LNCaP clone FGC (cell line): ENCODE measurements at regions not wholly inside any gene's neighbourhood (a gene's known extent, or its start where the extent isn't known, plus 50 kb on each side); places are given as distances from the start of the nearest gene placed in this dataset.

Experiments used
- DNase-seq: peaks from one replicate; pipeline ENCODE4 v3.0.0-alpha.2; 2011; ENCODE audit warnings: low read depth
- H3K4me3 ChIP-seq: 2 replicates; pipeline ENCODE4 v1.5.1; 2011; ENCODE audit warnings: mild to moderate bottlenecking, low read depth, low read length, control low read depth
- CTCF ChIP-seq: IDR thresholded peaks from 2 replicates; pipeline ENCODE4 v1.5.1; 2012; ENCODE audit warnings: mild to moderate bottlenecking; ENCODE audit not compliant: control insufficient read depth, insufficient read depth; ENCODE audit errors: extremely low read depth

DNA sequence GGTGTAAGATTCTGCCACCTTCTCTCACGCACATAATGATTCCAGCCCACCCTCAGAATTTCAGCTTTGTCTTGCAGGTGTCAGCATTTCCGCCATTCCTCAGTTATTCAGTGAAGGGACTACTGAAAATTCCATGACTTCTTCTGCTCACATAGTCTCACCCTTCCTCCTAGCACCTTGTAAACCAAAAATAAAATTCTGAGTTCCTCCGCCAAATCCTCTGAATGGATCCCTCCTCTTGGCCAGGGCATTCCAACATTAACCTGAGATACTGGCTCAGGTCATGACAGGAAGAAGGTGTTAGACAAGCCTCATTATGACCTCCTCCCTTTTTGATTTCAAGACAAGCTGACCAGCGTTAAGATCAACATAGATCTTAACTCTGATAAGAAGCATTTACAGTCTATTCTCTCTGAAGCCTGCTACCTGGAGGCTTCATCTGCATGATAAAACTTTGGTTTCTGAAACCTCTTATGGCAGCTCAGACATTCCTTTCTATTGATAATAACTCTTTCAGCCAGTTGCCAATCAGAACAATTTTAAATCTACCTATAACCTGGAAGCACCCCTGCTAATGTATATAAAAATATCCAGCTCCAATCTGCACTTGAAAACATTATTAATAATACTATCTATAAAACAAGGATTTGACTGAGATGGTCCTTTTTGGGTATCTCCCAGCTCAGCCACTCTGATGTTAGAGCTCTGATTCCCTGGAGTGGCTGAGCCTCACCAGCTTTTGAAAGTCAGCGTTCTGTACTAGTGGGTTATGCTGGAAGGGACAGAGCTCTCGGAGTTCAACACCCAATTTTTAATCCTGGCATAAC, 136.4 kb upstream of the APCDD1 start:
- TF ChIP-seq CTCF: no peak
- DNase-seq: no peak
- H3K4me3 ChIP-seq: no peak overlapping the region

DNA sequence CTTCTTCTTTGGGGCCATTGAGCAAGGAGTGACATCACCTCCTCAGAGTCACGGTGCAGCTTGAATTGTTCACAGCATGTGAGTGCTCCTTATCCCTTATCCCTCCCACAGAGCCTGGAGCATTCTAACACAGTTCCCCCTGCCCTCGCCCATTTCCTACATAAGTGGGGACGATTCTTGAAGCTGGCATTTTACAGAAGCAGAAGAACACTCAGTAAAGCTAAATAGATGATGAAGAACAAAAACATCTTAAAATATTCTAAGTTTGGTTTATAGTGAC, 135.8 kb upstream of the APCDD1 start:
- no peak for DNase-seq
- H3K4me3 ChIP-seq: no peak overlapping the region
- TF ChIP-seq CTCF: no peak

DNA sequence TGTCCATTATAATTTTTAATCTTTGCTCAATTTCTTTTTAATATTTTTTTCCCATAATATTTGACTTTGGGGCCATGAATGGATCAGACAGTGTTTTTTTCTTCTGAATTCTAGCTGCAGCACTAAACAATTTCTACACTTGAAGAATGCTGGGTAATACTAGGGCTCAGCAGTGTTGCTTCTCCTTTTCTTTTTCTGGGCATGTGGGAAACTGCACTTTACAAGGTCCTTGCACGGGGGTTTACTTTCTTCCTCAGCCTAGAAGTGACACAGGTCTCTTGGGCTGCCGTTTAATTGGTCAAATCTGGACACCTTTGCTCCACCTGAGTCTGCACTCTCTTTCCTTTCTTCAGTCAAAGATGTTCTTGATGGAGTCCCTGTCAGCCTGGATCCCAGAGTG, 135.4 kb upstream of the APCDD1 start:
- no peak overlapping the region for H3K4me3 ChIP-seq
- DNase-seq: no peak
- no peak for TF ChIP-seq CTCF

- H3K4me3 ChIP-seq: no peak overlapping the region
- no peak for TF ChIP-seq CTCF
These were observed 134.4 kb upstream of the APCDD1 start for GRCh38 chr18:10319914-10320600.

GRCh38 chr18:10320791-10321190, 133.6 kb upstream of the APCDD1 start:
- DNase-seq: no peak
- no peak for TF ChIP-seq CTCF
- no peak overlapping the region for H3K4me3 ChIP-seq

More at GRCh38 chr18:10319914-10320600, 134.4 kb upstream of the APCDD1 start:
- DNase-seq: no peak

DNA sequence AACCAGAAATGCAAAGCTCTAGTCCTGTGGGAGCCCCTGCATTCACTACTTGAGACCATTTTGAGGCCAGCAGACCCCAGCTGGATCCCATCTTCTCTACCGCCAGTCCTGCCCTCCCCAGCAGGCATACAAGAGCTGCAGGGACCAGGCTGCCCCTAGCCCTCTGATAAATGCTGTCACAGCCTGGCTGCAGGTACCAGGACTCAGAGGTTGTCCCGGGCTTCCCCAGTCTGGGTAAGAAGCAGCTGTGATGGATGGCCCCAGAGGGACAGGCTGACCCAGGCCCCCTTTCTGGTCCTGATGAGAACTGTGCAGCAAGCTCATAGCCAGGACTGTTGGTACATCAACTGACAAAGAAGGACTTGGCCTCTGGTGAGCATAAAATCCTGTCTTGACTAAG, 132.9 kb upstream of the APCDD1 start:
- DNase-seq: no peak
- TF ChIP-seq CTCF: no peak
- H3K4me3 ChIP-seq: no peak overlapping the region
